Testis (tissue), 2 donors: ENCODE measurements at regions not wholly inside any gene's neighbourhood (a gene's known extent, or its start where the extent isn't known, plus 50 kb on each side); places are given as distances from the start of the nearest gene placed in this dataset.

Experiments used
- POLR2A ChIP-seq: fragments of 450-650 bp; IDR thresholded peaks from one replicate; pipeline ENCODE4 v1.6.1; 2017; ENCODE audit warnings: antibody characterized with exemption, mild to moderate bottlenecking, moderate library complexity
- TF ChIP-seq, protein P1 (sequence below), 3 experiments: fragments of 450-650 bp in 2 of 3; fragments of 200-600 bp in 1 of 3; sonication (generic) in 1 of 3; IDR thresholded peaks; one replicate each; pipeline ENCODE4 v1.5.1; 2016 to 2019; ENCODE audit warnings: antibody characterized with exemption in 3 of 3, mild to moderate bottlenecking in 2 of 3, moderate library complexity in 1 of 3

DNA sequence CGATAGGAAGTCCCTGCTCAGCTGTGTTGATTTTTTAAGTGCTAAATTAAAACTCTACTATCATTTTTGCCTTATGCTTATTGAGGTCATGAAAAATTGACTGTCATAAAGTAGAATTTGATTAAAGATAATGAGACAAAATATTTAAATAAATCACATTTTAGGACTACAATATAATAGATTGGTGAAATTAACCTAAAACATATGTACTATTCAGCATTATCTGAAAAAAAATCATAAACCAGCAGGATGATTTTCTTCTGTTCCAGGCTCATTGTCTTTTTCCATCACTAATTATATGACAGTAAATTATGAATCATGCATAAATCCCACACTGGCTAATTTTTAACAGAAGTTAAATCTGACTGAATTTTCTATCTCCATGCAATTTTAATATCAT is 373.6 kb upstream of the NRSN1 start:
- no peak for TF ChIP-seq POLR2A
- TF ChIP-seq, protein P1, sequence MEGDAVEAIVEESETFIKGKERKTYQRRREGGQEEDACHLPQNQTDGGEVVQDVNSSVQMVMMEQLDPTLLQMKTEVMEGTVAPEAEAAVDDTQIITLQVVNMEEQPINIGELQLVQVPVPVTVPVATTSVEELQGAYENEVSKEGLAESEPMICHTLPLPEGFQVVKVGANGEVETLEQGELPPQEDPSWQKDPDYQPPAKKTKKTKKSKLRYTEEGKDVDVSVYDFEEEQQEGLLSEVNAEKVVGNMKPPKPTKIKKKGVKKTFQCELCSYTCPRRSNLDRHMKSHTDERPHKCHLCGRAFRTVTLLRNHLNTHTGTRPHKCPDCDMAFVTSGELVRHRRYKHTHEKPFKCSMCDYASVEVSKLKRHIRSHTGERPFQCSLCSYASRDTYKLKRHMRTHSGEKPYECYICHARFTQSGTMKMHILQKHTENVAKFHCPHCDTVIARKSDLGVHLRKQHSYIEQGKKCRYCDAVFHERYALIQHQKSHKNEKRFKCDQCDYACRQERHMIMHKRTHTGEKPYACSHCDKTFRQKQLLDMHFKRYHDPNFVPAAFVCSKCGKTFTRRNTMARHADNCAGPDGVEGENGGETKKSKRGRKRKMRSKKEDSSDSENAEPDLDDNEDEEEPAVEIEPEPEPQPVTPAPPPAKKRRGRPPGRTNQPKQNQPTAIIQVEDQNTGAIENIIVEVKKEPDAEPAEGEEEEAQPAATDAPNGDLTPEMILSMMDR (IDR thresholded peaks at IDR 0.05), result no peak
